Brain pericyte (primary cell): ENCODE measurements at regions not wholly inside any gene's neighbourhood (a gene's known extent, or its start where the extent isn't known, plus 50 kb on each side); places are given as distances from the start of the nearest gene placed in this dataset.

ENCODE experiments used
- DNase-seq: peaks from one replicate; pipeline ENCODE4 v3.0.0-alpha.2; 2012; ENCODE audit warnings: low read depth, low spot score

DNA sequence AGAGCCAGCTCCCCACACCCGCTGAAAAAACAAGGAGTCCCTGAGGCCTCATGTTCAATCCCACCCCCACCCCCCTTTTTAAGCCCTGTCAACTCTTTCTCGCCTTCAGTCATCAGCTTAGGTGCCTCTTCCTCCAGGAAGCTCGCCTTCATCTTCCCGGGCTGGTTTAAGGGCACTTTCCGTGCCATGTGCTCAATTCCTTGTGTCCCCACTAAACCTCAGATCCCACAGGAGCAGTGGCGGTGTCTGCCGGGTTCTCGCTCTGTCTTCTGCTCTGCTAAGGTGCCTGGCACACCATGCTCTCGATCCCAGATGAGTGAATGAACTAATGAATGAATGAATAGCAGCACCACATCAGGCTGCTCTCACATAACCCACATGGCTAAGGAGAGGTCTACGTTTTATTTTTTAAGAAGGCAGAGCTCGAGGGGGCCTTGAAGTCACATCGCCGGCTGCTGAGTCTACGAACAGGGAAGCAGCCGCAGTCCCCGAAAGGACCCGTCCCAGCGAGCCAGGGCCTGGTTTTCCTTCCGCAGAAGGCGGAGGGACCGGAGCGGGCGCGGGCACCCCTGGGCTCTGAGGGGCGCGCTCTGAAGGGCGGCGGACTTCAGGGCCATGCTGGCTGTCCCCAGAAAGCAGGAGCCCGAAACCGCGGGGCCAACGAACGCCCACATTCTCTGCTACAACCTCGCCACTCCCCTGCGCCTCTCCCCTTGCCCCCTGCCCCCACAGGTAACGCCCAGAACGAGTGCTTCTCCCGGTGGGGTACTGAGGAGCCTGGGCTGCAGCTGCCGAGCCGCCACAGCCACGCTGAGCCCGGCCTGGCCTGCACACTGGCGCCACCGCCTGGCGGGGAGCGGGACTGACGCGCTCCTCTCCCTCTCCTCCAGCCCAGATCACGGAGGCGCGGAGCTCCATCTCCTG lies 73.4 kb upstream of the KCNMA1 start:
- DNase-seq: no peak

DNA sequence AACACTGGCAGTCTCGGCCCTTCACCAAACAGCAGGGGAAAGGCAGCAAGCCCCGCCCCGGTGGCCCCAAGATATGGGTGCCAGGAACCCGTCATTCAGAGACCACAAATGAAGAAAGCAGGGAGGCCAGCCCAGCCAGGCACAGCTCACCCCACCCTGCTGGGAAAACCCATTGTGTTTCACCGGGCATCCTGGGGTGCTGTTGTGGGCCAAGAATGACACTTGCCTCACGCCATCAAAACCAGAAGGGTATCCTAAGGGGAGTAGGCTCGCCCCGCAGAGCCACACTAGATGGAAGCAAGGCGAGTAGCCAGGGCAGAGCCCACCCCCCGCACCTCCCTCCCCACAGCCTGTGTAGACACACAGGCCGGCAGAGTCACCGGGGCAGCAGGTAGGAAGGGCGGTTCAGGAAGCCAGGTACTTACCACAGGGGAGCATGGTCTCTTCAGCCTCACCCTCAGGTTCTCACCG lies 72.5 kb upstream of the KCNMA1 start:
- DNase-seq: no peak

DNA sequence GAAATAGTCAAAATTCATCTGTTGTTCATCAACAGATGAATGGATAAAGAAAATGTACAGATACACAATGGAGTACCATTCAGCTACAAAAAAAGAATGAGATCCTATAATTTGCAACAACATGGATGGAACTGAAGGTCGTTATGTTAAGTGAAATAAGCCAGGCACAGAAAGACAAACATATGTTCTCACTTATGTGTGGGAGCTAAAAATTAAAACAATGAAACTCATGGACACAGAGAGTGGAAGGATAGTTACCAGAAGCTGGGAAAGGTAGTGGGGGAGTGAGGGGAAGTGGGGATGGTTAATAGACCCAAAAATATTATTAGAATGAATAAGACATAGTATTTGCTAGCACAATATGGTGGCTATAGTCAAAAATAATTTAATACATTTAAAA lies 70.0 kb upstream of the KCNMA1 start:
- DNase-seq: no peak

DNA sequence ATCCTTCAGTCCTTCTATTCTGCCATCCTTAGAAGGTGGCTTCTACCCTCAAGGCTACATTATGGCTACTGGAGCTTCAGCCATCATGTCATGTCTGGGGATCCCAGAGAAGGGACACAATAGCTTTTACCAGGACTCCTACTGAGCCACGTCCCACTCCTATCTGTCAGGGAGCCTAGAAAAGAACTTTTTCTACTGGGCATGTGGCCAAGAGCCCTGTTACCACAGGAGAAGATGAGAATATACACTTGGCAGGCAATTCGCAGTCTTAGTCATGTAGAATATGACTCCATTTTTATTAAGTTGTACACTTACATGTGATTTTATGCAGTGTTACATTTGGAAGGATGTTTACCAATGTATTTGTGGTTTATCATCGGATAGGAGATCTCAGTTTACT lies 64.6 kb upstream of the KCNMA1 start:
- no peak for DNase-seq

DNA sequence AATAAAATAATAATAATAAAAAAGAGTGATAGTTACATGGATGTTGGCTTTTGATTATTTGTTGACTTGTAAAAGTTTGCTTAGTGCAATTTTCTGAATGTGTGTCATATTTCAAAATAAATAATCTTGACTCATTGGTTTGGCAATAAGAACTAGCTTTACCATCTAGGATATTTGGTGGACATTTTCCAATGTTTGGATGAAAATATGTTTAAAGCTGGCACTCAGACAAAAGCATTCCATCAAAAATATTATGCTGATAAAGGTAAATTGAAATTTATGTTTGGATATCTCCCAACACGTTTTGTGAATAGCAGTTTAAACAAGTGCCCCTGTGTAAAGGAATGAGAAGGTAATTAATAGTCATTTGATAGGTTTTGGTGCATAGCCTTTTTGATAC lies 62.5 kb upstream of the KCNMA1 start:
- no peak for DNase-seq

DNA sequence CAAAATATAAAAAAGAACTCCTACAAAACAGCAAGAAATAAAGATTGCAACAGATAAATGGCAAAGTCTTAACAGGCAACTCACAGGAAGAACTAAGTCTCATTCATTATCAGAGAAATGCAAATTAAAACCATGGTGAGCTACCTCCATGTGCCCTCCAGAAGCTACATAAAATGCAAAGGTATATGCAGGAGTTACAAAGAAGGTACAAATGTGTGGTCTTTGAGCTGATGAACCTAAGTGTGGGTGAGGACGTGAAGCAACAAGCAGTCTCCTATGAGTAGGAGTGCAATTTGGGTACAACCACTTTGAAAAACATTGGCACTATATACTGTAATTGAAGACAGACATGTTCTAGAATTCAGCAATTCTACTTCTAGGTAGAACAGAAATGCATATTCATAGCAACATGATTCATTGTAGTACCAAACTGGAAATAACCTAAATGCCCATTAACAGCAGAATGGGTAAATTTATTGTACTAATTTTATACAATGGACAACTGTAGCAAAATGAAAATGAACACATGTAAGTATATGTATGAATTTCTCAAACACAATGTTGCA lies 61.6 kb upstream of the KCNMA1 start:
- DNase-seq: no peak

DNA sequence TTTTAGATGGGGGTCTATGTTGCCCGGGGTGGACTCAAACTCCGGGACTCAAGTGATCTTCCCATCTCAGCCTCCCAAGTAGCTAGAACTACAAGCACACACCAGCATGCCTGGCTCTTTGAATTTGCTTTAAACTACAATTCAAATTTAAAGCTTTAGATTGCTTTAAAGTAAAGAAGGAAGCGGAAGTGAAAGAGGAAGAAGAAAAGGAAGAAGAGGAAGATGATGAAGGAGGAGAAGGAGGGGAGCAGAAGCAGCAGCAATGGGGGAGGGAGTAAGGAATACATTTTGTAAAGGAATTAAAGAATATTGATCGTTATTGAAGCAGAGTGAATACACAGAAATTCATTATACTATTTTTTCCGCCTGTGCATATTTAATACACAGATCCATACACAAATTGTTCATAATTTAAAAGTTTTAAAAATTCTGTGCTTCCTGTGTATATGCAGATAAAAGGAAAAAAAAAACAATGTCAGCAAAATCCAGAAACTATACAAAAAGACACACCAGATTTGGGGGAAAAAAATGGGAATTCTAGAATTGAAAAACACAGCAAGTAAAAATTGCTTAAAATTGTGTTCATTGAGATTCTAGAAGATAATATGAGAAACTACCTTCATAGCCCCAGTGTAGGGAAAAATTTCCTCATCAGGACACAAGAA lies 60.8 kb upstream of the KCNMA1 start:
- DNase-seq: no peak

DNA sequence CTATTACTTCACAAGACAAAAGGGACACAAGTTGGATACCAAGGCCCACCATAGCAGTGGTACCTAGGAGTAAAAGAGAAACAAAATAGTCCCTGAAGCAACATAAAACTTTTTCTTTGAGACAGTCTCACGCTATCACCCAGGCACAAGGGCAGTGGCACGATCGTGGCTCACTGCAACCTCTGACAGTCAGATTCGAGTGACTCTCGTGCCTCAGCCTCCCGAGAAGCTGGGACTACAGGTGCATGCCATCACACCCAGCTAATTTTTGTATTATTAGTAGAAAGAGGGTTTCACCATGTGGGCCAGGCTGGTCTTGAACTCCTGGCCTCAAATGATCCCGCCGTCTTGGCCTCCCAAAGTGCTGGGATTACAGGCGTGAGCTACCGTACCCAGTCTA lies 59.0 kb upstream of the KCNMA1 start:
- DNase-seq: no peak

DNA sequence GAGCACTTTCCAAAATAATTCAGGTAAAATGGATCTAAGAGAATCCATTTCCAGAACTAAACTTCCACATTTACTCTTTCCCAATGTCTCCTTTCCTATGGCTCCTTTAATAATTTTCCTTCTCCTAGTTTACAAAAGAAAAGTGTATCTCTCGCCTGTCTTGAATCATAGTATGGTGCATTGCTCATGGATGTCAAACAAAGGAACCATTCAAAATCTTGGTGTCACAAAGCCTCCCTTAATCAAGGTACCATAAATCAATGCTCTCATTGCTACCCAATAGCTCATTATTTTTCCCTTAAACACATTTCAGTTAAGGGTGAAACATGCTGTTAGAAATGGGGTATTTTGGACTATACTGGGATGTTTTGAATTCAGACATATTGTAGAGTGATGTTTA lies 57.6 kb upstream of the KCNMA1 start:
- DNase-seq: no peak

DNA sequence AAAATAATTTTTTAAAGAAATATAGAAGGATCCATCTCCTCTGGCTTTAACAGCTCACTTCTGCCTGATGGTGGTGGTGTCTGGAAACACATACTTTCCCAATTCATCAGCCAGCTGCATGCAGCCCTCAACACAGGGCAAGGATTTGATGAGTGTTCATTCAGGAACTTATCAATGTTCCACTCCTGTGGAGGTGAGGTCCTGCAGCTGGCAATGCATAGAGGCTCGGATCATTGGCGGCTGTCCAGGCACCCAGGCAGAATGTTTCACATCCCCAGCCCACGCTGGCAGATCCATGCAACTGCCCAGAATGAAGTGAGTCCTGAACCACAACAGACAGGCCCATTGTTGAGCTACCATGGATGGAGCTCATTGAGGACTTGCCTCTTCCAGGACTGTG lies 55.2 kb upstream of the KCNMA1 start:
- no peak for DNase-seq

DNA sequence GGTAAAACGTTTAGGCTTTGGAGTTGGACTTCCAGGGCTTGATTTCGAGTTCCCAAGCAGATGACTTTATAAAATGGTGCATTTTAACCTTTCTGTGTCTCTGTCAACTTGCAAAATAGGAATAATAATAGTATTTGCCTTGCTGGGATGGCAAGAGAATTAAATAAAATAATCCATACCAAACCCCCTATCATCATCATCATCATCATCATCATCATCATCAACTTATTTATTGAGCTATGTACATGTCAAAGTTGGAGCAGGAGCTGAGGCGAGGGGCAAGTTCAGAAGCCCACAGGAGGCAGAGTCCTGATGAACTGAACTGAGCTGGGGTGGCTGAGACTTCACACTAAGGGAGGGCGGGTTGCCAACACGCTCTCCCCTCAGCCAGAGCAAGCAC lies 51.7 kb upstream of the KCNMA1 start:
- no peak for DNase-seq

DNA sequence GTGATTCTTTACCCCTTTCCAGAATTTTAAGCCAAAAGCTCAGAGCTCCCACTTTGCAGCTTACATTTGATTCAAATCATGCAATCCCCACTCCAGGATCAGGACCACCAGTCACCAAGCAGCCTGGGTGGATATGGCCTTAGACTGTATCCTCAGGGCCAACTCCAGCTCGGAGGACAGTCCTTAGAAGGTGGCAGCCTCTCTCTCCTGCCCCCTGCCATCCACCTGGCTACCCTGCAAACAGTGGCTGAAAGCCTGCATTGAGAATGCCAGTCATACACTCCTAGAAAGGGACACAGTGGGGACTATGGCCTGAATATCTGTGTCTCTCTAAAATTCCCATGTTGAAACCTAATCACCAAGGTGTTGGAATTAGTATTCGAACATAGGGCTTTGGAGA lies 50.0 kb upstream of the KCNMA1 start:
- DNase-seq: no peak
